ENCODE measurements at regions not wholly inside any gene's neighbourhood (a gene's known extent, or its start where the extent isn't known, plus 50 kb on each side); places are given as distances from the start of the nearest gene placed in this dataset.

DNA sequence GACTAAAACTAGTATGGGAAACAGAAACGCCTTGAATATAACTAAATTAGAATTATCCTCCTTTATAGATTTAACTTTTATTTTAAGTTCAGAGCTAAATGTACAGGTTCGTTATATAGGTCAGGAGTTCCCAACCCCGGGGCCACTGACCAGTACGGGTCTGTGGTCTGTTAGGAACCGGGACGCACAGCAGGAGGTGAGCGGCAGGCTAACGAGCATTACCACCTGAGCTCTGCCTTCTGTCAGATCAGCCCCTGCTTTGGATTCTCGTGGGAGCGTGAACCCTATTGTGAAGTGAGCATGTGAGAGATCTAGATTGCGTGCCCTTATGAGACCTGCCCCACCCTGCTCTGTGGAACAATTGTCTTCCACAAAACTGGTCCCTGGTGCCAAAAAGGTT, 51.0 kb downstream of the FAT4 start:
- DNase-seq = no peak

DNA sequence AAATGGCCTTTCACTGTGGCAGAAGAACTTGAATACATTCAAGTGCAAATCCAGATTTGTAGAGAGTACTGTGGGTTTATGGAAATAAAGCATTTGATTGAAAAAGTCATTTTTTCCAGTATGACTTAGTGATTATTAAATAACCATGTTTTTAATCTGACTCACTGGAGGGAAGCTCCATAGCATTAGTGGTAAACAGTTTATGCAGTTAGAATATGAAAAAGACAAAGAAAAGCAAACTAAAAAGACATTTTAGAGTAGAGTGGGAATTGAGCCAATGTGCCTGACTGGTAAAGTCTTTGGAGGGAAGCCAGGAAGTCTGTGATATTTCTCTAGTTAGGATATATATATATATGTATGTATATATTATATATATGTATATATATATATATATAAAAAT, 53.4 kb downstream of the FAT4 start:
- no peak for DNase-seq

DNA sequence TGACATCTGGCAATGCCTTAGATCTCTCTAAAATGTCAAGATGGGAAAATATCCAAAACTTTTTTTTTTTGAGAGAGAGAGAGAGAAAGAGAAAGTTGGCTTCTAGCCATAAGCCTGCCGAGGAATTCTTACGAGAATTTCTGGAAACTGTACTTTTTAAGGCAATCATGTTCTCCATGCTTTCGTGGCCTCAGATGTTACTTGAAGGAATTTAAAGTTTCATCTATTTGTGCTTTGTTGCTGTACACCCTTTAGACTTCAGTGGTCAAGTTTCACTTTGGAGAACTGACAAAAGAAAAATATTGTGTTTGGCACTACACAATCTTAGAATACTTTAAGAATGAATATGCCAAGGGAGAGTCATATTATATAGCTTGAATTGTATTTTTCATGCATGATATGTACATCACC, 53.9 kb downstream of the FAT4 start:
- DNase-seq = no peak

DNA sequence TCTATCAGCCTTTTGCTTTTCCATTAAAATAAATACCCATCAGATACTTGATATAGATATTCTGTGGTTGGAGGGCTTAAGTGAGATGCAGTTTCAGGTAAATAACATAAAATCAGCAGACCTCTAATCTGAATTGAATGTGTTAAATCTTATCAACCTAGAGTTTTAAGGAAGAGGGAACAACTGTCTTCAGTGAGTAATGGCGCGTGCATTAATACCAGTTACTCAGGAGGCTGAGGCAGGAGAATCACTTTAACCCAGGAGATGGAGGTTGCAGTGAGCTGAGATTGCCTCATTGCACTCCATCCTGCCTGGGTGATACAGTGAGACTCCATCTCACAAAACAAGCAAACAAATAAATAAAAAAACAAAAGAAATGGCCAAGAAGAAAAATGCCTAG, 54.3 kb downstream of the FAT4 start:
- no peak for DNase-seq

DNA sequence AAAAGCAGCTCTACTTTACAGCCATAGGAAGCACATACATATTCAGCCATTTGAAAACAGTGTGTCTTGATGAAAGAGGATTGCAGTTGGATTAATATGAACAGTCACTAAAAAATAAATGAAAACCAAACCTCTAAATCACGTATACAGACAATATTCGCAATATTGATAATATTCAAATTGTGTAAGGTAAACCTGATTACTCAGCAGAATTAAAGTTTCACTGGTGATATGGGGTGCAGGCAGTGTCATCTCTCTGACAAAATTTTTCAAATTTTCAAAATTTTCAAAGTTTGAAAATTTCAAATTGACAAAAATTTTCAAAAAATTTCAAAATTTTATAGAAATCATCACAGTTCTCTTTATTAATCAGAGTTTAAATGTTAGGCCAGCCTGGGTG, 55.7 kb downstream of the FAT4 start:
- DNase-seq = no peak

DNA sequence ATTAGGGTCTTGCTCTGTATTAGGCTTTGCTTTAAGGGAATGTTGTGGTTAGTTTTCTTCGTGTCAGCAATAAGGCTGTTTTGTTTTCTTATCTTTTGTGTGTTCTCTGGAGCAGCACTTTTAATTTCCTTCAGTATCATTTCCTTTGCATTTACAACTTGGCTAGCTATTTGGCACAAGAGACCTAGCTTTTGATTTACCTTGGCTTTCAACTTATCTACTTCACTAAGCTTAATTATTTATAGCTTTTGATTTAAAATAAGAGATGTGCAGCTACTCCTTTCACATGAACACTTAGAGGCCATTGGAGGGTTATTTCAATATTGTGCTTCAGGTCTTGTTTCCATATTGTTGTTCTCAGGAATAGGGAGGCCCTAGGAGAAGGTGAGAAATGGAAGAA, 68.2 kb downstream of the FAT4 start:
- no peak for DNase-seq

DNA sequence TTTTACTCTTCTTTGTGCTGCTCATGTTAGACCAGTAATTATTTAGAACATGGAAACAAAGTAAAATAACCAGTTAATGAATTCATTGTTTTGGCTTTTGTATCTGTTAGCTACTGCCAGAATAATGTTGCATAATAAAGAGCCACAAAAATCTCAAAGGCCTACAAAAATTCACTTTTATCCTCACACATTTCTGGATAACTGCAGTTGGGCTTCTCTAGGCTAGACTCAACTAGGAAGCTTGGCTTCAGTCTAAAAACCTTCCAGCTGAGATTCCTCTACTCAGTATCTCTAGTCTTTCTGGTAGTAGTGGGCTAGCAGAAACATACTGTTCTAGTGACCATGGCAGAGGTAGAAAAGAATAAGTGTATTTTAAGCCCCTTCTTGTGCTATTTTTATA, 73.0 kb downstream of the FAT4 start:
- no peak for DNase-seq

DNA sequence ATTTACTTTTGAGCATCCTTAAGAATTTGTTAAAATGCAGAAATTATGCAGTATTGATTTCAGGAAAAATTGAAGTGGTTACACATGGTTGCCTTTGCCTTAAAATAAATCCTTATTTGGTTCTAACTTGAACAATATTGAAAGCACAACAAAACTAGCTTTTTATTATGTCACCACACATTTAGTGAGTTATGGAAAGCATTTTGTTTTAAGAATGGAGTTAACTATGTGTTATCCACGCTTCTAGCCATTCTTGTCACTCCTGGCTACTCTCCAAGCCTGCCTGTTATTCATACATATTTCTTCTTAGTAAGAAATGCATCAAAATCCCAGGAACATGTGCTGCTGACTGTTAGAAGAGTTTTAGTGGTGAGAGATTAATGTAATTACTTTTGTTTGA, 73.9 kb downstream of the FAT4 start:
- no peak for DNase-seq

DNA sequence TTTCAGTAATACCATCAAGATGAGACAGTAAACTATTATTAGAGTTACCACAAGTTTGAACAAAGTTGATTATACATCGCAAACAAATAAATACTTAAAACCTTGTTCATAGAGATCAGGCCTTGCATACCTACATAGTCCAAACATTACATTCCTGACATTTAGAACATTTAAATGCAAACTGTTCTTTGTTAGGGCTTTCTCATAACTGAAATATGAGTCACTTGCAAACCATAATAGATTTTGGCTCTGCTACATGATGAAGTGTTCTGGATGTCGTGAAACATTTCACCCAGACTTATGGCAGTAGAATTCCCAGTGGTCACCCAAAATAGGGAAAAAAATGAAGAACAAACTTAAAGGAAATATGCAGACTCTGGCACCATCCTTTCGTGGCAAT, 75.0 kb downstream of the FAT4 start:
- DNase-seq = no peak

DNA sequence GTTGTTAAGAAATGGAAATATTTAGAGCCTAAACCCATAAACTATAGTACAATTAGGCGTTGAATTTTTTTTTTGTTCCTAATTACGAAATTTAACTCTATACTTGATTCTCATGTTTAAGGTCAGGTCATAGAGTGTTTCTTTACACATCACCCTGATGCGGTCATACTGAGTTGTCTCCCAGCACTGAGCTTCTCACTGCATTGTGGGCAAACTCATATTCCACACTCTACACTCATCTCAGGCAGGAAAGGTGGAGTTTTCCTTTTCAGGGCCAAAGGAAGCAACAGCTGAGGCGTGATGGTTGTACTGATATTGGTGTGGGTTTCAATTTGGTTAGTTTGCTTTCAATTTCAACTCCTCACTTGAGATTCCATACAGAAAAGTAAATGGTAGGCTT, 75.4 kb downstream of the FAT4 start:
- DNase-seq = no peak

DNA sequence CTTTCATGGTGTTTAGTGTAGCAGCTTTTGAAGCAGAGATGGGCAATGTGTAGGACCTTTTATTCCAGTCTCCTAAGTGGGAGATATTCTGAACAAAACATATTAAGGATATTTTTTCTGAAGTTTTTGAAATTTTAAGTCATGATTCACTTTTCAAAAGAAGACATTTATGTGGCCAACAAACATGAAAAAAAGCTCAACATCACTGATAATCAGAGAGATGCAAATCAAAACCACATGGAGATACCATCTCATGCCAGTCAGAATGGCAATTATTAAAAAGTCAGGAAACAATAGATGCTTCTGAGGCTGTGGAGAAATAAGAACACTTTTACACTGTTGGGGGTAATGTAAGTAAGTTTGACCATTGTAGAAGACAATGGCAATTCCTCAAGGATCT, 76.0 kb downstream of the FAT4 start:
- DNase-seq = no peak

DNA sequence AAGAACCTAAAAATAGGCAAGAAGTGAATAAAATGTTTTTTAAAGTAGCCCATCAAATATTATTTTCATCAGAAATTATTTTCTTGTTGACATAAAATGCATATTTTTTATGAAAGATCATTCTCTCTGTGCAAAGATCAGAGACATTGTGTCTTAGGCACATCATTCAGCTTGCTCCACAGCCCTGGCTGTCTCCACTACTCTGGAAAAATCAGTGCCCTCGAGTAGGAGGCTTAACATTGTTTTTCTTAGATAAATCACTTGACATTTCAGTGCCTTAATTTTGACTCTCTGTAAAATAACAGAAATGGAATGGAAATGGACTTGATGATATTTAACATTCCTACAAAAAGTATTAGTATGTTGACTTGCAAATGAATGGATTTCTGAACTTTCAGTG, 77.9 kb downstream of the FAT4 start:
- DNase-seq = no peak

DNA sequence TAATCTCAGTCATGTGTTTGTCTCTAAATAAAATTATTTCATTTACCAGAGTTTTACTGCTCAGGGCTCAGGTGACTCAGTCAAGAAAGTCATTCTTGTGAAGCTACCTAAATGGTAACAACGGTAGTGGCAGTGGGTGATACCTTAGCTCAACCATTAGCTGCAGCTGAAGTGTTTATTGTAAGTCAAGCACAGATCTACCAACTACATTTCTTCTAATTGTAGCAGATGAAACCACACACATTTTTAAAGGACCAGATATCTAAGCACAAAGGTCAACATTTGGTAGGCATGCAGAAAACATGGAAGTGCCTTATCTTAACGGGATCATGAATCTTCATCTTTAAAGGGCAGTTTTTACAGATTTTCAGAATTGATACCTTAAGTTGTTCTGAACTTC, 79.1 kb downstream of the FAT4 start:
- no peak for DNase-seq

DNA sequence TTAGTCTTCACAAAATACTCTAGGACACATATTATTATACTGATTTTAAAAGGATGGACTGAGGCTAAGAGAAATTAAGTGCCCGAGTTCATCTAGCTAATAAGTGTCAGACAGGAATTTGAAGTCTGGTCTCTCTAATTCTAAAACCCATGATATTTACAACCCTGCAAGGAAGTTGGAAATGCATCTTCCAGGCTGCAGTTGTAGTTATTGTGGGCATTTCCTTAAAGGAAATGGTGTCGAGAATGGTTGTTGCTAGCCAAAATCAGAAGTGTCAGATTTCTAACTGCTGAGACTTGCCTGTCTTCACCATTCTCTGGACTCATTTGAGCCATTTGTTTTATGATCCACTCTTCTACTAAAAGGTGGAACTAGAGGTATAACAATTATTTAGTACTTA, 82.5 kb downstream of the FAT4 start:
- no peak for DNase-seq

DNA sequence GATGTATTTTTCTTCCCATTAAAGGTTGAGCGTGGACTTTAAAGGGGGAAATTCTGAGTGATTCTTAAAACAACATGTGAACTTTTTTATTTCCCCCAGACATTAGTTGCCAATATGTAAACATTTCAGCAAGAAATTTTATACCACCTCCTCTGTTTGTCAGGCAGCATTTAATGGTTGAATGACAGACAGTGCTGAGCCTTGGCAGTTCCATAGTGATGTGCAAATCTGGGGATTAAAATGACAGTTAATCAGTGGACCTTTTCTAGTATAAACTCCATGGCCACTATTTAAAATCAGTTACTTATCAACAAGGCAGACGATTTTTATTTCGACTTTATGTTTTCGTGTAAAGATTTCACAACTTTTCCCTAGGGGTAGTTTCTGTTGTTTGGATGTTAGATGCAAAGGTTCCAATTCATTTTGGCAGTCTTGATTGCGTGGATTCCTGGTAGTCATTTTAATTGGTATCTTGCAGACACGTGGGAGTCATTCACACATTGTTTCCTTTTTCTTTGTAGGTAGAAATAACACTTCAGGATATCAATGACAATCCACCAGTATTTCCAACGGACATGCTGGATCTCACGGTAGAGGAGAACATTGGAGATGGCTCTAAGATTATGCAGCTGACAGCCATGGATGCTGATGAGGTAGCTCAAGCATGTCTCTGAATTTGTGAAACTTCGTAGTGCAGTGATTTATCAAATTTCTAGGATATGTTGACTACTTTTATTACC, 83.7 kb downstream of the FAT4 start:
- DNase-seq = no peak

DNA sequence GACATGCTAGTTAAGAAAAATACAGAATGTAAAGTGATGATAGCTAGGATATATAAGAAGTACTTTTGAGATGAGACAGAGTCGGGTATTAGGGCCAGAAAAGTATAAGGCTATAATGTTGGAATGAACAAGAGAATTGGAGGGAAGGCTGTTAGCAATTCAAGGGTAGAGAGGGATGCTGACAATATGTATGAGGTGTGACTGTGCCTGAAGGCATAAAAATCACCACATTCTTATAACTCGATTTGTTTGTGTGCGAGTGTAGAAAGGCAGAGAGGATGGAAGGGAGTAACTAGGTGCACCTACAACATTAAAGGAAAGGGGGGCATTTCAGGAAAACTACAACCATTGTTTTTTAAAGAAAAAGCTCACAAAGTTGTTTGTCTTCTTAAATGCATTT, 86.0 kb downstream of the FAT4 start:
- no peak for DNase-seq

DNA sequence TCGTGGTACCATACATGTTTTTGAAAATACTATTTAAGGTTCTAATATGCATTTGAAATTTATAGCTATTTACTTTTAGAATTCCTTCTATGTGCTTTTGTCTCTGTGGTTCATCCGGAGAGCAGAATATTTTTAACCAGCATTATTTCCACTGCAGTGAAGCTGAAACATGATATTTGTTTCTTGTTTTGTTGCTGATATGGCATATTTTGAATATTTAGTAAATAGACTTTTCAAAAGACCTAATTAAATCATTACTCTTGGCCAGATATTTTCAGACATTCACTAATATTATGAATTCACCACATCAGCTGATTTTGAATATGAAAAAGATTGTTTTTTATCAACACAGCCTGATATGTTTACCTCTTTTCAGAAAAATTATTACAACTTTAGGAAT, 87.0 kb downstream of the FAT4 start:
- DNase-seq = no peak

DNA sequence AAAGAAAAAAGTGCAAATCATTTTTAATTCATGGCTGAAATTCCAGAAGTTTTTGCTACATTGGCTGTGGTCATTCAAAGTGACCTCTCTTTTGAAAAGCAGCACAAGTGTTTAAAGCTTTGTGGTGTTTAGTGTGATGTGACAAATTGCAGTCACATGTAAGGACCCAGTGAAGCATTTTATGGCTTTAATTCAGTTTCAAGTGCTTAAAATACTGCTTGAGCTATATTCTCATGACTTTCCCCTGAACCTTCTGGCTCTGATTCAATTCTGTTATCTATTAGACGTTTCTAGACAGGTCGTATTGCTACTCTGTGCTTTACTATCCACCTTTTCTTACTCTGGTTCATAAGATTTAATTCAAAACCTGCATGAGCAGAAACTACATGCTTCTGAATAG, 105.8 kb downstream of the FAT4 start:
- no peak for DNase-seq

DNA sequence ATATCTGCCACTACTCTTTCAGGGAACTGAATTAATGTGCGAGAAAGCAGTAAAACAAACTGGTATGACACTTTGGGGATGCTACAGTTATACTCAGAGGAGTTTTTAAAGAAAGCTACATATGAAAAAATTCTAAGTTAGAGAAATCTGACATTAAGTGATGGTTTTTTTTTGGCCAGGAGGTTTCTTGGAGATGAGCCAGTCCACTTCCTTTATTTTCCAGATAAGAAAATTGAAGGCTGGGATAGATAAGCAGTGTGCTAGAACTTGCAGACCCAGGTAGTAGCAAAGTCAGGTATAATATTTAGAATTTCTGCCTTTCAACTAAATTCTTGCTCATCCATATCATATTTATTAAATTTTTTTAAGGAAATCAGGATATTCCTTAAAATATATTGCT, 106.8 kb downstream of the FAT4 start:
- DNase-seq = no peak

DNA sequence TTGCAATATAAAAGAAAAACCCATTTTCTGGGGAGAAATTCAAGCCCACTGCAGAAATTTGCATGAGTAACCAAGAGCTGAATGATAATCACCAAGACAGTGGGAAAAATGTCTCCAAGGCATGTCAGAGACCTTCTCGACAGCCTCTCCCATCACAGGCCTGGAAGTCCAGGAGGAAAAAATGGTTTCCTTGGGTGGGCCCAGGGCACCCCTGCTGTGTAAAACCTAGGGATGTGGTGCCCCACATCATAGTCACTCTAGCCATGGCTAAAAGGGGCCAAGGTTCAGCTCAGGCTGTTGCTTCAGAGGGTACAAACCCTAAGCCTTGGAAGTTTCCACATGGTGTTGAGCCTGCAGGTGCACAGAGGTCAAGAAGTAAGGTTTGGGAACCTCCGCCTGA, 108.4 kb downstream of the FAT4 start:
- no peak for DNase-seq

DNA sequence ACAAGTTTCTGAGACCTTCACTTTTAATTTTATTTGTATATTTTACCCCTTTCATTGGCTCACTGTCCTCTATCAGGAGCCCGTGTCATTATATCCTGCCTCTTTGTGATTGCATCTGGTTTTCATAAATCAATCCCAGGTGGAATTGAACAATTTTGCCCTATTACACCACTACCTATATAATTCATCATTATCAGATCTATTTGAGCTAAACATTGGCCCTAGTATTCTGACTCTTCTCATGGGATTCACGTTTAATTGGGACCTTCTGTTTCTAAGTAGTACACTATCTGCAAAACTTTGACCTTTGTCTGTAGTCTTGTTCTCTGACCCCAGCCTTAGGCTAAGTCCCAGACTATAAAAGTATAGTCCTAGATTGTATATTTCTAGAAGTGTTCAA, 114.1 kb downstream of the FAT4 start:
- DNase-seq = no peak

DNA sequence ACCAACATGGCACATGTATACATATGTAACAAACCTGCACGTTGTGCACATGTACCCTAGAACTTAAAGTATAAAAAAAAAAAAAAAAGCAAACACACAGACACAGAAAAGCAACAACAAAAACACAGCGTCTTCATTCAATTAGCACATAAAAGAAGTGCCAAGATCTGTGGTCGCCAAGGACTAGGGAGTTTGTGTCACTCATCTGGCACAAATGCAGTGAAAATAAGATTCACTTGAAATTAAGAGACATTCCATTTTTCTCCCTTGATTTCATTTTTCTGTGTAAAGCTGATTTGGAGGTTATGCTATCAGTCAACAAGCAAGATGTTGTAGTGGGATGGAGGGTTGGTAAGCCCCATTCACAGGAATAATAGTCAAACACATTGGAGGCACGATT, 115.3 kb downstream of the FAT4 start:
- no peak for DNase-seq

DNA sequence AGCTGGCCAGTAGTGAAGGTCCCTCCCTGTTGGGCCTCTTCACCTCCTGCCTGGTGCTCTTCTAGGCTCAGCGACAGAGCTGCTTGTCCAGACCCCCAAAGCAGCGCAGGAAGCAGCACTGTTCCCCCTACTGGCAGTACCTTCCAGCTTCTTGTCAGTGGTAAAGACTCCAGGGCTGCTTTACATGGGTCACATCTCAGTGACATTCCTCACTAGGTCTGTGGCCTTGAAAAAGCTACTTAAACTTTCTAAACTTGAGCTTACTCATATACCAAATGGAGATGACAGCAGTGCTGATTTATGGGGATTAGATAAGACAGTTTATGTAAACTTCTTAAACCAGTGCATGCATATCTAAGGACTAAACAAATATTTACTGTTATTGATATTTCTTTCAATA, 117.3 kb downstream of the FAT4 start:
- DNase-seq = no peak

DNA sequence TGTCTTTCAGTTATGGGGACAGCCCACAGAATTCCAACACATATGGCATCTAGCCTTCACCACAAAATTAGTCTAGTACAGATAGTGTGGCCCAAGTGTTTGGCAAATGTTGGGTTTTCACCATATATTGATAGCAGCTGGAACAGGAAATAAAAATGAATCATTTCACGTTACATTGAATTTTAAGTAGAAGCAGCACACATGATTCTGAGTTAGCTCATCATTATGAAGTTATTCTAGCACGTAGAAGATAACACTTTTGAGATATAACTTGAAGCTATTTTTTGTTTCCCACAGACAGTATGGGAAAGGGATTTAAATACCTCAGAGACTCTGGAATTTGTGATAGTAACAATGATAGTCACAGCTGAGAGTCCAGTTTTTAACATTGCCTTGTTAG, 118.7 kb downstream of the FAT4 start:
- DNase-seq = no peak

DNA sequence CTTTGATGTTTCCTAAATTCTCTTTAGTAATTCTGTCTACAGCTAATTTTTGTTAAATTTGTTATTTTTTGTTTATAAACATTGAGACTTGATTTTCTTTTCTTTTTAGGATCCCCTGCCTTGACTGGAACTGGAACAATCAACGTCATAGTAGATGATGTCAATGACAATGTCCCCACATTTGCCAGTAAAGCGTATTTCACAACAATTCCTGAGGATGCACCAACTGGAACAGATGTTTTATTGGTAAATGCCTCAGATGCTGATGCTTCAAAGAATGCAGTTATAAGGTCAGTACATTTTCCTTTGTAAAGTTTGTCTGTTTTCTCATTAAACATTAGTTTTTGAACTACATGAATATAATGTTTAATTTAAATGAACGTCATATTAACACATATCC, 119.4 kb downstream of the FAT4 start:
- no peak for DNase-seq

DNA sequence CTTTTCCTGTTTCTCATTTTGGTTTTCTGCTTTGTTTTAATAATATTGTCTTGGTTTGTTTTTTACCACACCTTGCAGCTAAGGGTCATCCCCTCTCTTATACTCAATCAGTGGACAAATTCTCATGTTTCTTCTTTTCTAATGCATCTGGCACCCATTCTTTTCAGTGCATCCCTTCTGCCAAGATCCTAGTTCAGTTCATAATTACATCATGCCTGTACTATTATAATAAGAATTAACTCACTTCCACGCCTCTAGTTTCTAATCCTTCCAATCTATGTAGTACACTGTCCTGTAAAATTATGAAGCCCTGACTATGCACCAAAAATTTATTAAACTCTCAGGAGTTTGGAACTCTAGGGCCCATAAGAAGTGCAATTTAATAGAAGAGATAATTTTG, 126.1 kb downstream of the FAT4 start:
- no peak for DNase-seq

All from AML-193 (cell line).